ENCODE measurements at regions not wholly inside any gene's neighbourhood (a gene's known extent, or its start where the extent isn't known, plus 50 kb on each side); places are given as distances from the start of the nearest gene placed in this dataset.

GRCh38 chr2:200211643-200212042, 94.8 kb upstream of the SPATS2L start:
- no peak for TF ChIP-seq POLR2A (IDR thresholded peaks at IDR 0.05)
- TF ChIP-seq, protein P1, sequence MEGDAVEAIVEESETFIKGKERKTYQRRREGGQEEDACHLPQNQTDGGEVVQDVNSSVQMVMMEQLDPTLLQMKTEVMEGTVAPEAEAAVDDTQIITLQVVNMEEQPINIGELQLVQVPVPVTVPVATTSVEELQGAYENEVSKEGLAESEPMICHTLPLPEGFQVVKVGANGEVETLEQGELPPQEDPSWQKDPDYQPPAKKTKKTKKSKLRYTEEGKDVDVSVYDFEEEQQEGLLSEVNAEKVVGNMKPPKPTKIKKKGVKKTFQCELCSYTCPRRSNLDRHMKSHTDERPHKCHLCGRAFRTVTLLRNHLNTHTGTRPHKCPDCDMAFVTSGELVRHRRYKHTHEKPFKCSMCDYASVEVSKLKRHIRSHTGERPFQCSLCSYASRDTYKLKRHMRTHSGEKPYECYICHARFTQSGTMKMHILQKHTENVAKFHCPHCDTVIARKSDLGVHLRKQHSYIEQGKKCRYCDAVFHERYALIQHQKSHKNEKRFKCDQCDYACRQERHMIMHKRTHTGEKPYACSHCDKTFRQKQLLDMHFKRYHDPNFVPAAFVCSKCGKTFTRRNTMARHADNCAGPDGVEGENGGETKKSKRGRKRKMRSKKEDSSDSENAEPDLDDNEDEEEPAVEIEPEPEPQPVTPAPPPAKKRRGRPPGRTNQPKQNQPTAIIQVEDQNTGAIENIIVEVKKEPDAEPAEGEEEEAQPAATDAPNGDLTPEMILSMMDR (IDR thresholded peaks at IDR 0.05): no peak

All from uterus (tissue), 2 donors.